SU-DHL-6 (cell line): ENCODE measurements at regions not wholly inside any gene's neighbourhood (a gene's known extent, or its start where the extent isn't known, plus 50 kb on each side); places are given as distances from the start of the nearest gene placed in this dataset.

ENCODE experiments used
- H2AFZ ChIP-seq: fragments of 200-600 bp; sonication (generic); 2 replicates; pipeline ENCODE4 v1.6.1; 2014; ENCODE audit warnings: low read depth, mild to moderate bottlenecking, moderate library complexity, mixed read lengths, antibody characterized with exemption, low read length; ENCODE audit not compliant: severe bottlenecking
- H3F3A ChIP-seq: fragments of 200-600 bp; shearing (Covaris generic); 2 replicates; pipeline ENCODE4 v1.6.0; 2016; ENCODE audit warnings: antibody characterized with exemption, mild to moderate bottlenecking; ENCODE audit not compliant: insufficient read depth
- H3K27ac ChIP-seq: fragments of 200-600 bp; sonication (generic); 2 replicates; pipeline ENCODE4 v1.5.1; 2016; ENCODE audit warnings: low read depth, mild to moderate bottlenecking, low read length, moderate library complexity, mixed read lengths
- H3K27me3 ChIP-seq: fragments of 200-600 bp; sonication (generic), shearing (Covaris generic); 2 replicates; pipeline ENCODE4 v1.6.0; 2014; ENCODE audit warnings: mild to moderate bottlenecking, low read length
- H3K36me3 ChIP-seq: fragments of 200-600 bp; sonication (generic); 2 replicates; pipeline ENCODE4 v1.6.1; 2014; ENCODE audit warnings: mild to moderate bottlenecking, low read length, mixed read lengths
- H3K4me2 ChIP-seq: fragments of 300-600, 200-600 bp; shearing (Covaris generic), sonication (generic); 2 replicates; pipeline ENCODE4 v1.6.0; 2014; ENCODE audit warnings: low read length, low read depth, mild to moderate bottlenecking; ENCODE audit not compliant: poor library complexity, severe bottlenecking
- H3K4me3 ChIP-seq: fragments of 200-600 bp; sonication (generic); 2 replicates; pipeline ENCODE4 v1.5.1; 2014; ENCODE audit warnings: antibody characterized with exemption, low read length, mild to moderate bottlenecking, mixed read lengths; ENCODE audit not compliant: insufficient read depth, poor library complexity, severe bottlenecking
- H3K79me2 ChIP-seq: fragments of 200-600 bp; sonication (generic); 2 replicates; pipeline ENCODE4 v1.6.1; 2014; ENCODE audit warnings: mild to moderate bottlenecking, low read length, moderate library complexity; ENCODE audit not compliant: insufficient read depth
- H3K9ac ChIP-seq: fragments of 200-600 bp; sonication (generic); 2 replicates; pipeline ENCODE4 v1.7.0; 2014; ENCODE audit warnings: mild to moderate bottlenecking, low read length
- H3K9me2 ChIP-seq: fragments of 200-600 bp; sonication (generic); replicated peaks from 2 replicates; pipeline ENCODE4 v1.6.1; 2014; ENCODE audit warnings: low read length; ENCODE audit not compliant: insufficient read depth
- H3K9me3 ChIP-seq: fragments of 200-600 bp; sonication (generic); 2 replicates; pipeline ENCODE4 v1.6.1; 2014; ENCODE audit warnings: low read length, mixed read lengths; ENCODE audit not compliant: insufficient read depth
- H4K20me1 ChIP-seq: fragments of 200-600 bp; sonication (generic); 2 replicates; pipeline ENCODE4 v1.6.1; 2014; ENCODE audit warnings: low read depth, mild to moderate bottlenecking, antibody characterized with exemption, low read length, moderate library complexity, mixed read lengths
- EZH2phosphoT487 ChIP-seq: fragments of 200-600 bp; sonication (generic), shearing (Covaris generic); conservative IDR thresholded peaks from 2 replicates; pipeline ENCODE4 v1.6.1; 2018; ENCODE audit warnings: mild to moderate bottlenecking, antibody characterized with exemption, low read length, moderate library complexity, mixed read lengths
- TF ChIP-seq, protein P1 (sequence below): fragments of 200-600 bp; sonication (generic); IDR thresholded peaks from one replicate; pipeline ENCODE4 v1.5.1; 2017; ENCODE audit warnings: antibody characterized with exemption, mild to moderate bottlenecking, low read length, moderate library complexity; ENCODE audit not compliant: insufficient read depth, poor library complexity, severe bottlenecking

DNA sequence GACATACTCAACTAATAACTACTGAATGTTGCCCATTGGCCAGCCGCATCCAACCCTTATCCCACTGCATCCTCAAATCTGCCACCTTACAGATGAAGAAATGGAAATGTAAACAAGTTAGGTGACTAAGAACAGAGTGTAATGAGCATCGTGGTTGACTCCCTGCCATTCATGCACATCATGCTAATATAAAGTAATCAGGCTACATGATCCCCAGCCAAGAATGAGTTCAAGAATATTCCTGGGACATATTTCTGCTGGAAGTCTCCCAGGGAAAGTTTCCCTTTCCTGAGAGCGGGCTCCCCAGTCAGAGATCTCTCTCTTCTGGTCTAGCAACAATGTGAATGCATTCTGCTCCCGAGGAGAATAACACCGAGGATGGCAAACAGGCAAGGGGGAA lies 55.9 kb upstream of the SERP2 start:
- Histone ChIP-seq H3K27ac (no peak overlapping the region), H3K9me3 (no peaks in the 10 kb centered on the region), H3K4me2 (no peak overlapping the region), H4K20me1 (no peaks in the 10 kb centered on the region), H3K9me2 (no peaks in the 10 kb centered on the region), H3K4me3 (no peak overlapping the region), H3F3A (no peaks in the 10 kb centered on the region), H2AFZ (no peak overlapping the region), H3K36me3 (no peaks in the 10 kb centered on the region), H3K79me2 (no peaks in the 10 kb centered on the region), H3K27me3 (no peaks in the 10 kb centered on the region), H3K9ac (no peak overlapping the region)
- no peak for TF ChIP-seq EZH2phosphoT487
- TF ChIP-seq, protein P1, sequence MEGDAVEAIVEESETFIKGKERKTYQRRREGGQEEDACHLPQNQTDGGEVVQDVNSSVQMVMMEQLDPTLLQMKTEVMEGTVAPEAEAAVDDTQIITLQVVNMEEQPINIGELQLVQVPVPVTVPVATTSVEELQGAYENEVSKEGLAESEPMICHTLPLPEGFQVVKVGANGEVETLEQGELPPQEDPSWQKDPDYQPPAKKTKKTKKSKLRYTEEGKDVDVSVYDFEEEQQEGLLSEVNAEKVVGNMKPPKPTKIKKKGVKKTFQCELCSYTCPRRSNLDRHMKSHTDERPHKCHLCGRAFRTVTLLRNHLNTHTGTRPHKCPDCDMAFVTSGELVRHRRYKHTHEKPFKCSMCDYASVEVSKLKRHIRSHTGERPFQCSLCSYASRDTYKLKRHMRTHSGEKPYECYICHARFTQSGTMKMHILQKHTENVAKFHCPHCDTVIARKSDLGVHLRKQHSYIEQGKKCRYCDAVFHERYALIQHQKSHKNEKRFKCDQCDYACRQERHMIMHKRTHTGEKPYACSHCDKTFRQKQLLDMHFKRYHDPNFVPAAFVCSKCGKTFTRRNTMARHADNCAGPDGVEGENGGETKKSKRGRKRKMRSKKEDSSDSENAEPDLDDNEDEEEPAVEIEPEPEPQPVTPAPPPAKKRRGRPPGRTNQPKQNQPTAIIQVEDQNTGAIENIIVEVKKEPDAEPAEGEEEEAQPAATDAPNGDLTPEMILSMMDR: no peak

DNA sequence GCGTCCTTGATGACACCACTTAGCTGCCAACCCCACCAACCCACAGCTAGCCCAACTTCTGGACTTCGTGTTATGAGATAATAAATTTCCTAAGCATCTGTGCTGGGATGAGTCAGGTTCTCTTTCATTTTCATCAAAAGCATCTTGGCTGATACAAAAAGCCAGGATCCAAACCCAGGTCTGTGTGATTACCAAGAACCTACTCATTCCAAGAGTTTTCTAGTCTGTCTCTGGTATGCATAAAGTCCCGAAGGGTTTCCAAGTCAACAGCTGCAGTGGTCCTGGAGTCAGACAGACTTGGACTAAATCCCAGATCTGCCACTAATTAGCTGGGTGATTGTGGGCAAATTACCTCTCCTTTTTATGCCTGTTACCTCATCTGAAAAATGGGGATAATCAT lies 55.5 kb upstream of the SERP2 start:
- Histone ChIP-seq H3K4me3 (no peak overlapping the region), H4K20me1 (no peaks in the 10 kb centered on the region), H3K36me3 (no peaks in the 10 kb centered on the region), H3K27me3 (no peaks in the 10 kb centered on the region), H3K27ac (no peak overlapping the region), H2AFZ (no peak overlapping the region), H3K79me2 (no peaks in the 10 kb centered on the region), H3K9me2 (no peaks in the 10 kb centered on the region), H3K4me2 (no peak overlapping the region), H3K9ac (no peak overlapping the region), H3K9me3 (no peaks in the 10 kb centered on the region), H3F3A (no peaks in the 10 kb centered on the region)
- TF ChIP-seq EZH2phosphoT487: no peak
- TF ChIP-seq, protein P1: no peak

DNA sequence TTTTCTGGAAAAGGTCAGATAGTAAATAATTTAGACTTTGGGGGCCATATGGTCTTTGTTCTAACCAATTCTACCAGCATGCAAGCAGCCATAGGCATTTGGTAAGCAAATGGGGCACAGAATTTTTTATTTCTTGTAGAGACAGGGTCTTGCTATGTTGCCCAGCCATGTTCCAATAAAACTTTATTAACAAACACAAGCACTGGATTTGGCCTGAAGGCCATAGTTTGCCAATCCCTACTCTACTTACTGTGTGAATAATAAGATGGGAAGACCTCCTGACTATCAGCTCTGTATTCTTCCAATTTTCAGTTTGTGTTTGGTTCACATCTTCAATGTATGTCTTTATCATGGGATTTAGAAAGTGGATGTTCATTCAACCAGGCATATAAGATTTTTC lies 53.0 kb upstream of the SERP2 start:
- H3K79me2 ChIP-seq: no peaks in the 10 kb centered on the region
- no peak overlapping the region for H3K4me2 ChIP-seq
- no peaks in the 10 kb centered on the region for H3K27me3 ChIP-seq
- no peak overlapping the region for H3K27ac ChIP-seq
- no peaks in the 10 kb centered on the region for H3K36me3 ChIP-seq
- no peaks in the 10 kb centered on the region for H3K9me3 ChIP-seq
- H3K9ac ChIP-seq: no peak overlapping the region
- no peak overlapping the region for H2AFZ ChIP-seq
- H4K20me1 ChIP-seq: no peaks in the 10 kb centered on the region
- H3K9me2 ChIP-seq: no peaks in the 10 kb centered on the region
- no peaks in the 10 kb centered on the region for H3F3A ChIP-seq
- TF ChIP-seq, protein P1: no peak
- no peak for TF ChIP-seq EZH2phosphoT487
- H3K4me3 ChIP-seq: no peak overlapping the region

DNA sequence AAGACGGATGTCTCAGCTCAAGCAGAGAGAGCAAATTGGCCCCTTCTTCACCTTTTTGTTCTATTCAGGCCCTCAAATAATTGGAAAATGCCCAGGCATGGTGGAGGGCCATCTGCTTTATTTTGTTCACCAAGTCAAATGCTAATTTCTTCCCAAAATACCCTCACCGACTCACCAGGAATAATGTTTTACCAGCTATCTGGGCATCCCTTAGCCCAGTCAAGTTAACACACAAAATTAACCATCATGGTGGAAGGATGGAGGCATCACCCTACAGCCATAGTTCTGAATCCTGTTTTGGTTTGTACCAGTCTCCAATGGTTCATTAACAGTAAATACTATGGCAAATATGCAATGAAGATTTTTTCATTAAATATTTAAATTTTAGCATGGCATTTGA lies 51.7 kb upstream of the SERP2 start:
- H3K9me3 ChIP-seq: no peaks in the 10 kb centered on the region
- H3F3A ChIP-seq: no peaks in the 10 kb centered on the region
- H3K36me3 ChIP-seq: no peaks in the 10 kb centered on the region
- no peaks in the 10 kb centered on the region for H3K79me2 ChIP-seq
- H3K9me2 ChIP-seq: no peaks in the 10 kb centered on the region
- H3K9ac ChIP-seq: no peak overlapping the region
- no peaks in the 10 kb centered on the region for H3K27me3 ChIP-seq
- no peaks in the 10 kb centered on the region for H4K20me1 ChIP-seq
- no peak overlapping the region for H3K4me2 ChIP-seq
- TF ChIP-seq EZH2phosphoT487: no peak
- TF ChIP-seq, protein P1: no peak
- H2AFZ ChIP-seq: no peak overlapping the region
- H3K27ac ChIP-seq: no peak overlapping the region
- no peak overlapping the region for H3K4me3 ChIP-seq
